Gastroesophageal sphincter (tissue), 4 donors: ENCODE measurements at regions not wholly inside any gene's neighbourhood (a gene's known extent, or its start where the extent isn't known, plus 50 kb on each side); places are given as distances from the start of the nearest gene placed in this dataset.

Experiments used
- ATAC-seq: fragments of 150-250 bp; one replicate; pipeline ENCODE4 v1.9.1; 2016; ENCODE audit warnings: mild to moderate bottlenecking, moderate library complexity
- H3K27ac ChIP-seq, 4 donors: fragments of 200-600 bp; sonication (generic) in 3 of 4; 1 replicate in 3 of 4; 2 replicates in 1 of 4; pipeline ENCODE4 v1.5.1; 2016 to 2019
- H3K27me3 ChIP-seq: fragments of 200-600 bp; sonication (generic); one replicate; pipeline ENCODE4 v1.5.1; 2019
- H3K36me3 ChIP-seq, 2 donors: fragments of 200-600 bp; sonication (generic); one replicate each; pipeline ENCODE4 v1.5.1; 2019; ENCODE audit warnings: control low read depth in 1 of 2
- H3K4me1 ChIP-seq, 3 donors: fragments of 200-600 bp; sonication (generic); 1 replicate in 2 of 3; 2 replicates in 1 of 3; pipeline ENCODE4 v1.5.1; 2016 to 2019; ENCODE audit warnings: control low read depth in 2 of 3
- H3K4me3 ChIP-seq, 2 donors: fragments of 200-600 bp; sonication (generic); one replicate each; pipeline ENCODE4 v1.5.1; 2019; ENCODE audit warnings: mild to moderate bottlenecking in 1 of 2, moderate library complexity in 1 of 2
- H3K9me3 ChIP-seq, 3 donors: fragments of 200-600 bp; sonication (generic); one replicate each; pipeline ENCODE4 v1.5.1; 2017 to 2019; ENCODE audit warnings: control low read depth in 2 of 3
- CTCF ChIP-seq, 4 experiments: fragments of 200-600 bp in 2 of 4; fragments of 450-650 bp in 2 of 4; sonication (generic) in 1 of 4; IDR thresholded peaks; one replicate each; pipeline ENCODE4 v1.5.1; 2017 to 2019; ENCODE audit warnings: antibody characterized with exemption in 4 of 4, mild to moderate bottlenecking in 2 of 4, moderate library complexity in 2 of 4
- EP300 ChIP-seq: sonication (generic); formaldehyde crosslinking; IDR thresholded peaks from one replicate; pipeline ENCODE4 v1.6.1; 2017; ENCODE audit warnings: antibody characterized with exemption, mild to moderate bottlenecking
- POLR2A ChIP-seq, 2 donors: fragments of 450-650 bp; IDR thresholded peaks; one replicate each; pipeline ENCODE4 v1.6.1; 2017; ENCODE audit warnings: antibody characterized with exemption in 2 of 2, mild to moderate bottlenecking in 2 of 2, moderate library complexity in 1 of 2
- POLR2AphosphoS5 ChIP-seq: sonication (generic); formaldehyde crosslinking; IDR thresholded peaks from one replicate; pipeline ENCODE4 v1.6.1; 2017; ENCODE audit warnings: antibody characterized with exemption
- WGBS, 2 donors: methylation state at CpG; one replicate each; pipeline ENCODE4 v1.1.5; 2018; ENCODE audit warnings: low coverage in 1 of 2; 5-methylcytosine and 5-hydroxymethylcytosine counted together

DNA sequence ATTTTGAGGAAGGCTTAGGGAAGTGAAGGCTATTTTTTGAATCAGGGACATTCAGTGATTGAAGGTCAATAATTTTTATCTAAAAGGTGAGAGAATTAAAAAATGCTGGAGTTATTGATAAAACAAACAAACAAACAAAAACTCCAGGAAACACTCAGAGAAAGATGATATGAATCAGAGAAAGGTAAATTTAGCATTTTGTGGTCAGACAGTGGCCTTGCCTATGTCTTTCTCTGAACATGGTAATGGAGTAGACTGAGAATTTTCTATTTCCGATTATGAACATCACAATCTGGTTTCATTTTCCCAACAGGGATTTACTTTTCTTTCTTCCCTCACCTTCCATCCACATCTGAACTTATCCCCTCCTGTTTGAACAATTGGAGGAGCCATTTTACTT lies 353.6 kb upstream of the RIOK2 start:
- Histone ChIP-seq H3K4me3 (no peak overlapping the region), H3K27me3 (no peaks in the 10 kb centered on the region), H3K27ac (no peak overlapping the region), H3K4me1 (no peaks in the 10 kb centered on the region), H3K36me3 (no peaks in the 10 kb centered on the region), H3K9me3 (no peaks in the 10 kb centered on the region)
- 80 to 85% methylated on average over 1 of the region's 1 CpG for WGBS, 2 donors
- ATAC-seq: no peak
- TF ChIP-seq POLR2AphosphoS5 (no peak), CTCF (IDR thresholded peaks at IDR 0.05) (no peak), POLR2A (IDR thresholded peaks at IDR 0.05) (no peak), EP300 (no peak)

GRCh38 chr5:97538912-97539311 lies 355.9 kb upstream of the RIOK2 start:
- WGBS, 2 donors: 60 to 75% methylated on average over 1 of the region's 2 CpGs
- H3K4me3 ChIP-seq: no peak overlapping the region
- H3K27me3 ChIP-seq: no peaks in the 10 kb centered on the region
- H3K4me1 ChIP-seq: no peaks in the 10 kb centered on the region
- no peak for ATAC-seq
- TF ChIP-seq POLR2A (IDR thresholded peaks at IDR 0.05) (no peak), CTCF (IDR thresholded peaks at IDR 0.05) (no peak), POLR2AphosphoS5 (no peak), EP300 (no peak)
- no peaks in the 10 kb centered on the region for H3K9me3 ChIP-seq
- no peaks in the 10 kb centered on the region for H3K36me3 ChIP-seq
- H3K27ac ChIP-seq: no peak overlapping the region

DNA sequence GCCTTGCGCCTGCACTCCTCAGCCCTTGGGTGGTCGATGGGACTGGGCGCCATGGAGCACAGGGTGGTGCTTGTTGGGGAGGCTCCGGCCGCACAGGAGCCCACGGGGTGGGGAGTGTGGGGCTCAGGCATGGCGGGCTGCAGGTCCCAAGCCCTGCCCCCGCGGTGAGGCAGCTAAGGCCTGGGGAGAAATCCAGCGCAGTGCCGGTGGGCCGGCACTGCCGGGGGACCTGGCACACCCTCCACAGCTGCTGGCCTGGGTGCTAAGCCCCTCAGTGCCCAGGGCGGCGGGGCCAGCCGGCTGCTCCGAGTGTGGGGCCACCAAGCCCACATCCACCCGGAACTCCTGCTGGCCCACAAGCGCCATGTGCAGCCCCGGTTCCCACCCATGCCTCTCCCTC lies 358.8 kb upstream of the RIOK2 start:
- H3K9me3 ChIP-seq: no peaks in the 10 kb centered on the region
- peaks cover 0 to 17% (median 0%) of the 10 kb centered on the region in 3 donors for H3K4me1 ChIP-seq
- no peaks in the 10 kb centered on the region for H3K36me3 ChIP-seq
- WGBS, 2 donors: no CpG with 5 or more reads among the region's 20 CpGs
- ATAC-seq: no peak
- TF ChIP-seq EP300 (no peak), CTCF (IDR thresholded peaks at IDR 0.05) (no peak), POLR2AphosphoS5 (no peak), POLR2A (IDR thresholded peaks at IDR 0.05) (no peak)
- H3K4me3 ChIP-seq: no peak overlapping the region
- no peak overlapping the region for H3K27ac ChIP-seq
- H3K27me3 ChIP-seq: no peaks in the 10 kb centered on the region

- TF ChIP-seq POLR2A (IDR thresholded peaks at IDR 0.05) (no peak), CTCF (IDR thresholded peaks at IDR 0.05) (no peak), EP300 (no peak), POLR2AphosphoS5 (no peak)
- Histone ChIP-seq H3K27ac (no peak overlapping the region), H3K9me3 (no peaks in the 10 kb centered on the region), H3K4me1 (peaks cover 0 to 17% (median 0%) of the 10 kb centered on the region in 3 donors), H3K36me3 (no peaks in the 10 kb centered on the region), H3K27me3 (no peaks in the 10 kb centered on the region), H3K4me3 (no peak overlapping the region)
- WGBS, 2 donors: no CpG with 5 or more reads among the region's 1 CpG
- no peak for ATAC-seq
Observed at GRCh38 chr5:97542469-97542868, 359.4 kb upstream of the RIOK2 start.

DNA sequence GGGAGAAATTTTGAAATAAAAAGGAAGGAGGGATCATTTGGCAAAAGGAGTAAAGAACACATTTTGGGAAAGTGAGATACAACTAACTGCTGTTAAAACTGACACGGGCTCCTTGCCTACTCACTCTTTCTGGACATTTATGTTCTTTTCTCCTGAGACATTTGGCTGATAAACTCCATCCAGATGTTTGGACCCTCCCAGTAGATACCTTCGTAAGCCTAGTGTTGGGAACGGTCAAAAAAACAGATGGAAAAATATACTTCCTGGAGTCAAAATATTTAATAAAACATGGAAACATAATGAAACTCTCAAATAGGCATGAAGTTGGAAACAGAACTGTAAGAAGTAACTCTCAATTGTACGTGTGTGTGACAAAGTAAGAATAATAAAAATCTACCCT lies 360.1 kb upstream of the RIOK2 start:
- Histone ChIP-seq H3K27ac (no peak overlapping the region), H3K27me3 (no peaks in the 10 kb centered on the region), H3K4me3 (no peak overlapping the region), H3K4me1 (peaks cover 0 to 17% (median 0%) of the 10 kb centered on the region in 3 donors), H3K9me3 (no peaks in the 10 kb centered on the region), H3K36me3 (no peaks in the 10 kb centered on the region)
- 40 to 61% methylated on average over 4 of the region's 4 CpGs for WGBS, 2 donors
- TF ChIP-seq POLR2A (IDR thresholded peaks at IDR 0.05) (no peak), POLR2AphosphoS5 (no peak), EP300 (no peak), CTCF (IDR thresholded peaks at IDR 0.05) (no peak)
- no peak for ATAC-seq
